ENCODE measurements at regions not wholly inside any gene's neighbourhood (a gene's known extent, or its start where the extent isn't known, plus 50 kb on each side); places are given as distances from the start of the nearest gene placed in this dataset.

- TF ChIP-seq POLR2A (IDR thresholded peaks at IDR 0.05) (no peak), CTCF (IDR thresholded peaks at IDR 0.05) (no peak)
Measured at GRCh38 chr16:17561056-17561455, 90.3 kb upstream of the XYLT1 start.
